Muscle of back (tissue), 3 donors: ENCODE measurements at regions not wholly inside any gene's neighbourhood (a gene's known extent, or its start where the extent isn't known, plus 50 kb on each side); places are given as distances from the start of the nearest gene placed in this dataset.
A peak's percentile ranks its signal among the peaks of the same experiment; 100 is the strongest.
"Not testable (repeated sequence)": the region's sequence is repeated elsewhere in the genome, so short reads cannot be mapped to it uniquely, and the experiment has no call there.

Source experiments
- DNase-seq, 3 donors: peaks; one replicate each; pipeline versions ENCODE4 v3.0.0 to v3.0.0-alpha.2; 2013

DNA sequence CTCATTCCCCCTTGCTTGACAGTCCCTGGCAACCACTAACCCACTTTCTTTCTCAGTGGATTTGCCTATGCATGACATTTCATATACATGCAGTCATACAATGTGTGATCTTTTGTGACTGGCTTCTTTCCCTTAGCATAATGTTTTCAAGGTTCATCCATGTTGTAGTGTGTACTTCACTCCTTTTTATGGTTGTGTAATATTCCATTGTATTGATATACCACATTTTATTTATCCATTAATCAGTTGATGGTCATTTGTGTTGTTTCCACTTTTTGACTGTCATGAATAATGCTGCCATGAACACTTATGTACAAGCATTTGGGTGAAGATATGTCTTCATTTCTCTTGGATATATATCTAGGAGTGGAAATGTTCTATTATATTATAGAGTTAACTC lies 127.7 kb upstream of the GRIK3 start:
- DNase-seq = no peak

DNA sequence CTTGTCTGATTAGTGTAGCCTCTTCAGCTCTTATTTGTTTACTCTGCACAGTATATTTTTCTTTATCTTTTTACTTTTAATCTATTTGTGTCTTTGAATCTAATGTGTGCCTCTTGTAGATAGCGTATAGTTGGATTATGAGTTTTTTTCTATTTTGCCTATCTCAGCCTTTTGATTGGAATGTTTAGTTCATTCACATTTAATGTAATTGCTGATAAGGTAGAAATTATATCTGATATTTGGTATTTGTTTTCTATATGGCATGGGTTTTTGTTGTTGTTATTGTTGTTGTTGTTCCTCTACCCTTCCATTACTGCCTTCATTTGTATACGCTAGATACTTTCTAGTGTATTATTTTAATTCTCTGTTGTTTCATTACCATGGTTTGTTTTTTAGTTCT lies 131.7 kb upstream of the GRIK3 start:
- no peak for DNase-seq

DNA sequence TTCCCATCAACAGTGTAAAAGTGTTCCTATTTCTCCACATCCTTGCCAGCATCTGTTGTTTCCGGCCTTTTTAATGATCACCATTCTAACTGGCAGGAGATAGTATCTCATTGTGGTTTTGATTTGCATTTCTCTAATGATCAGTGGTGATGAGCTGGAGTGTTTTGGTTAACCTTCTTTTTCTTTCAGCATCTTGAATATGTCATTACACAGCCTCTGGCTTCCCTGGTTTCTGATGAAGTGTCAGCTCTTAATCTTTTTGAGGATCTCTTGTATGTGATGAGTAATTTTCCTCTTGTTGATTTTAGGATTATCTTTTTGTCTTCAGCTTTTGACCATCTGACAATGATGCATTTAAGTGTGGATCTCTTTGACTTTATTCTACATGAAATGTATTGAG lies 133.2 kb upstream of the GRIK3 start:
- DNase-seq = no peak

DNA sequence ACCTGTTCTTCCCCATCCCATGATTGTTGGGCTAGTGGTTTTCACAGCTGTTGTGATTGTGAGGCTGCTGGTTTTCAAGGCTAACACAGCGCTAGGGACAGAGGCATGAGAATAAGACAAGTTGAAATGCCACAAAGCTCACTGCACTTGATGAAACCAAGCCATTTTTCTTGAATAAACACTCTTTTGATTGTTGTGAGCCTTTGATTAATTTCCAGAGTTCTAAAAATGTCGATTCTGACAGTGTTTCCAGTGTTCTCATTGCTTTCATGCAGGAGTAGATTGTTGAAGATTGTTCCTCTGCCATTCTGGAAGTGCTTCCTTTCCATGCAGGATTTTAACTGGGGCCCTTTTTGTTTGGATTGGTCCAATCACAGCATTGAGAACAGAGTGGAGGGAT lies 134.9 kb upstream of the GRIK3 start:
- DNase-seq = no peak

DNA sequence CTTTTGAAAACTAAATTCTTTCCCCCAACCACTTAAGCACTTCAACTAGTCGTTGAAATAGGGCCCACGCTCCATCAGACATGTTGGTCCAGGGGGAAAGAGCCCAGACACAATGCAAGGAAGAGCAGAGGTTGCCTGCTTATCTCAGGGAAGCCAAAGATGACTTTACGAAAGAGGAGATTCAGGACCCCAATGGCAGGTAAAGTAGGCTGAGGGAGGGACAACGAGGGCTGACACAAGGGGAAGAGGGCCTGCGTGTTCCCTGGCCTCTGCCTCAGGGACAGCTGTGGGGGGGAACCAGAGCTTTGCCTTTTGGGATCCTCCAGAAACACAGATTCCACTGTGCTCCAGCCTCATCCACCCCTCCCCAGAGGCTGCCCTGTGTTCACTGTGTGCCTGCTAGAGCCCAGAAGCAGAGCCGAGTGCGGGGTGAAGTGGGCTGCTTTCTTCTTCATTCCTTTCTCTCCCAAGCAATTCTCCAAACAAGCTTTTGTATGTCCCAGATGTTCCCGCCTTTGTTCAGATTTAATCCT lies 135.5 kb upstream of the GRIK3 start:
- no peak for DNase-seq

DNA sequence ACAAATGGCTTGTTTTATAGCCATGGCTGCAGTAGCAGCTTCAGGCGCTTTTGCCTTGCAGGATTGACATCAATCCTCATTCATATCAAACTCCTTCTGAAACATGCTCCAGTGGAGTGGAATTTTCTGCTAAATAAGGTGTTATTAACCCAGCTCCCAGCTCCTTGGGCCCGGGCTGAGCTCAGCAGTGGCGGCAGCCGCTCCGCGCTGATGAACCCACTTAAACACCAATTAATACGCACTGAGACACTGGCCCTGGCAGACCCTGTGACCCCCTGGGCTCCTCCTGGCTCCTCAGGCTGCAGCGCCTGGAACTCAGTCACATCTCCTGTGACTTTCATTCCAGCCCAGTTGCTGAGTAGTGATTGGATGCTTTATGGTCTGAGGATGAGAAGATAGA lies 137.4 kb upstream of the GRIK3 start:
- DNase-seq = no peak

DNA sequence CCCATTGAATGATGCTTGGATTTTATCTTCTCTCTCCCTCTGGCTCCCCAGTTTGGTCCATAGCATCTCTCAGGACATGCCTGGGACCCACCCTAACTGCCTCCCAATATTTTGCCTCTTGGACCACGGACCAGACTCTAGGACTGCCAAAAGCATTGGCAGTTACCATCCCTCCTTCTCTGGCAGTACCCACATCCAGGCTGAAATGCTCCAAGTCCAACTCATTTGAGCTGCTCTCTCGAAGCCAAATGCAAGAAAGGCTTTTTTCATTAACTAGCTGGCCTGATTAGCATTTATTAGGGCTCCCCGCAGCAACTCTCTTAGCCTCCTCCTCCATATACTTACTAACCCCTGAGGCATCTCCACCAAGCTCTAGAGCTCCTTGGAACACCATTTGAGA lies 140.0 kb upstream of the GRIK3 start:
- DNase-seq = no peak

DNA sequence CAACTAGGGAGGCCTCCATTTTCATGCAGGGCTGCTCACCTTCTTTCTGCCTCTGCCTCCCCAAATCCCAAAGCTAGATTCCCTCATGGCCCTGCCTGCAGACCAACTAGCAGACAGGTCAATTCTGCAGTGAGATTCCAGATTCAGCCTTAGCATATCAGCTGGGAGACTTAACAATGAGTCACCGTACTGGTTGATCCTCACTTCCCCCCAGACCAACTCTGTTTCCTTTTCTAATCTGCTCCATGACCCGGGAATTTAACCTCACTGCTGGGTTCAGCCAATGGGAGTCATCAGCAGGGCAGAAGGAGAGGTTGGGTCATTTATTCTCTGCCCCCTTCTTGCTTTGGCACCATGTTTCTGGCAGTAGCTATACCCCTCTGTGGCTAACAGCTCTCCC lies 140.6 kb upstream of the GRIK3 start:
- no peak for DNase-seq

DNA sequence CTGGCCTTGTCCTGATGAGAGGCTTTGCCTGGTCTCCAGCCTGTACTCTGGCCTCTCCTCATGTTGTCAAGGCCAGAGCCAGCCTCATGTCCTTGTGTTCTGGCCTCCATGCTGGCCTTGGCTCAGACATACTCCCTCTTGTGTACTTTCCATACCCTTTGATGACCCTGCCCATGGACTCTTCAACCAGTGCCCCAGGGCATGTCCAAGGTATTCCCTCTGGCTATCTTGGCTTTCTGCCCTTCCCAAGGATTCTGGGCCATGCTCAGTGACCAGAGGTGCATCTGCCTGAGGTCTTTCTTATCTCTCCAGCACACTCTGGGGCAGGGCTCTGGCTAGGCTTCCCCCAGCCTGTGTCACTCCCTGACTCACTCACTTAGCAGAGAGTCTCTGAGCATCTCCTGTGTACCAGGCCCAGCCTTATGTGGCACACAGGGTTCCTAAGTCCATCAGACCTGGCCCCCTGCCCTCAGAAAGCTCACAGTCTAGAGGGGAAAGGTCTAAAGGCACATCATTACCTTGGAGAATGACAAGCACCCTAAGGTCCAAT lies 141.4 kb upstream of the GRIK3 start:
- no peak for DNase-seq

DNA sequence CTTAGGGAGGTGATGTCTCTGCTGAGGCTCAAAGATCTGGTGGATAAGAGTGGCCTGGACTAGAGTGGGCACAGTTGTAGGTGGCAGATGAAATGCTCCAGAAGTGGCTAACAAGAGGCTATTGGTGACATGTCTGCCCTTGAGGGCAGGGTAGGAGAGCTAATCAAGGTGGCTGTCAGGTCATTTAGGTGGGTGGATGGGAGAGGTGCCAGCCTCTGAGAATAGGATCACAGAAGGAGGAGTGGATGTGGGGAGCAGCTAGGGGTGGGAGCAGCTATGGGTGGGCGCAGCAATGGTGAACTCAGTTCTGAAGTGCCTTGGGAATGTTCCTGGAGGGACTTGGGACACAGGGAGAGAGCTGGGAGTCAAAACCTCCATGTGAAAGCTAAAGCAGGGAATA lies 142.0 kb upstream of the GRIK3 start:
- no peak for DNase-seq

DNA sequence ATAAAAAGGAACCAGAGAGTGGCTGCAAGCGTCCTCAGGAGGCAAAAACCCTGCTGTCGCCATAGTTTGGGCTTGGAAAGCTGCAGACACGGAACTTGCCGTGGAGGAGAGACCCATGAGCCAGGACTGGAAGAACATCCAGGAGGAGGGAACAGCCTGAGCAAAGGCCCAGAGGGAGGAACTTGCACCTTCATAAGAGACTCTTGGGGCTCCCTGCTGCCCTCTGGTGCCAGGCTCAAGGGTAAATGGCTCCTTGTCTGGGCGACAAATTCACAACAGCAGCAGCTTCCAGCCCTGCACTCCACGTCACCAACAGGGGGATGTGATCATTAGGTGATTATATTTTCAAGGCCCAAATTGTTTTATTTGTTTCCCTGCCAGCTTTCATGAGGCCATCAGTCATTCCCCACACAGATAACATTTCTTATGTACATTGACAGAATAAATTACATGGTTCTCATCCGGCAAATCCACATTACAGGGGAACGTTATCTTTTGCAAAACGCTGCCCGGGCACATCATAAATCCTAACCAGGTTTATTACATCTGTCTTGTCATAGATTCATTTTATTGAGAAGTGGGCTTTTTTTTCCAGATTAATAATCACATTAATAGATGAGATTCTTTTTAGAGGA lies 143.0 kb upstream of the GRIK3 start:
- DNase-seq = no peak

DNA sequence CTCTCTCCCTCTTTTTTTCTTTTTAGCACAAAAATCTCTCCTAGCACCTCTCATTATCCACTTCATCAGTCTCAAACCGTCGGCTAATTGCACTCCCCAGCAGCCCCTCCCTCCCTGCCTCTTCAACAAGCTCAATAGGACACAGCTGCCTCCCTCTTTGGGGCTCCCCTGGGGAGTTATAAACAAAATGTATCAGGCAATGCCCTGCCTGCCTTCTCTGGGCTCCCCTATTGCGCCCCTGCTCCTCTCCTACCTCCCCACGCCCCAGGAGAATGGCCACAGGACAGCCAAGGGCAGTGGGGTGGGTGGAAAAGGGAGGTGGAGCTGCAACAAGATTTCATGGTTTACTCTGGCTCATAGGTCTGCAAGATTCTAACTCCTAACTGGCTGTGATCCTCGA lies 147.1 kb upstream of the GRIK3 start:
- DNase-seq = no peak

DNA sequence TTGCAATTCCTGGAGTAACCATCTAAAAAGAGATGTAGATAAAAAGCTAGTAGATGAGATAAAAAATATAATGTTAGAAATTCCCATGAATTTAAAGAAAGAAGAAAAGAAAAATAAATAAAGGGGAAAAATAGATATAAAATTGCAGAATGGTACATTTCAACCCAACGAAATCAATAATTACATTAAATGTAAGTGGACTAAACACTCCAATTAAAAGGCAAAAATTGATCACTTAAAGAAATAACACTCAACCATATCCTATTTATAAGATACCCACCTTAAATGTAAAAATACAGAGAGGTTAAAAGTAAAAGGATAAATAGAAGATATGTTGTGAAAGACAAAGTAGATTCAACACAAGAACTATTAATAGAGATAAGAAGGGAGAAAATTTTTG lies 150.5 kb upstream of the GRIK3 start:
- no peak for DNase-seq

DNA sequence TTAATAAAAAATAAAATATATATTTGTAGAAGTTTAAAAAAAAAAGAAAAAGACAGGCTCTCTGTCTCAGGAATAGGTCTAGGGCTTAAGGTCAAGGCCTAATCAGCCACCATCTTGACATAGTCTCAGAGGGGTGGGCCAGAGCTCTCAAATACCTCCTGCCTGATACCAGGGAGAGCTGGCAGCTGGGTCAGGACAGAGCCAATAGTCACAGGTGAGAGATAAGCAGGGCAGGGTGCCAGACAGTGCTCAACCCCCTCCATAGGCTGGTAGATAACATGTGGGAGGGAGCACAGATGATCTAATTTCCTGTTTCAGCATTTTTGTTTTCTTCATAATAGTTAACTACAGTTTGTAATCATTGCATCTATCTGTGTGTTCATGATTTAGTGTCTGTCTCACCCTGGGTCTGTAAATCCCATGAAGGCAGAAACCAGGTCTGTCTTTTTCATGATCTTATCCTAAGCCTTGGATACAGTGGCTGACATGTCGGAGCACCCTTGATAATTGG lies 152.0 kb upstream of the GRIK3 start:
- DNase-seq = no peak

DNA sequence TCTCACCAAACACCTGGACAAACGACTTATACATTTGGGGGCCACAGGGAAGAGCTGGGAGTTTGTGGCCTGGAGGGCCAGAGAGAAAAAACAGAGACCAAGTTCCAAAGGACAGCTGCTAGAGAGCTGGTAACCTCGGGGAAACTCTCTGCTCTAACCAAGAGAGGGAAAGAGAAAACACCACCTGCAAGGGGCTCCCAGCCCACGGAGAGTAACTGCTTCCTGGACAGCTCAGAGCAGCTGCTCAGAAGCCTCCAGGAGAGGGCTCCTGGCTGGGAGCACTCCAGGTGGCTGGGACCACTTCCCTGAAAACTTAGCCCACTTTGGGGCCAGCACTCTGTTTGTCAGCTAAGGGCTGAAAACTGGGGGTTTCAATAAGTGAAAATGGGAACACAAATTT lies 154.8 kb upstream of the GRIK3 start:
- no peak for DNase-seq

DNA sequence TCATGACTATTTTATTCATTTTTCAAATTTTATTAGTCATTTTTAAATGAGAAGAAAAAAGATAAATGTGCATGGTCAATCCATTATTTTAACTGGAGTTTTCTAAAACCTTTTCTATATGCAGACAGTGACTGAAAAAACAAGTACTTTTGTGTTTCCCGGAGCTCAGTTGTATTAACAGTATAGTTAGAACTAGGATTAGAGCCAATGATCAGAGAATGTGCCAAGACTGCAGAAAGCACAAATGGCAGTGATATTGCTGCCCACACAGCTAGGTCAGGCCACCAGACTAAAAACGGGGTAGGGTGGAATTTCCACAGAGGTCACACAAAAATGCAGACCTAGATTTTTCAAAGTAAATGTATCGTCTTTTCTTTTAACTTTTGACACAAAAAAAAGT lies 163.1 kb upstream of the GRIK3 start:
- DNase-seq = no peak

DNA sequence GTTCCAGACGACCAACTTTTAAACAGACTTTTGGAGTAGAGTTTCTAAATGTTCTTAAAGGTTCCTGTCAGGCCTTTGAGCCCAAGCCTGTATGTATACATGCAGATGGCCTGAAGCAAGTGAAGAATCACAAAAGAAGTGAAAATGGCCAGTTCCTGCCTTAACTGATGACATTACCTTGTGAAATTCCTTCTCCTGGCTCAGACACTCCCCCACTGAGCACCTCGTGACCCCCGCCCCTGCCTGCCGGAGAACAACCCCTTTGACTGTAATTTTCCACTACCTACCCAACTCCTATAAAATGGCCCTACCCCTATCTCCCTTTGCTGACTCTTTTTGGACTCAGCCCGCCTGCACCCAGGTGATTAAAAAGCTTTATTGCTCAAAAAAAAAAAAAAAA lies 180.0 kb upstream of the GRIK3 start:
- not testable (repeated sequence) for DNase-seq

DNA sequence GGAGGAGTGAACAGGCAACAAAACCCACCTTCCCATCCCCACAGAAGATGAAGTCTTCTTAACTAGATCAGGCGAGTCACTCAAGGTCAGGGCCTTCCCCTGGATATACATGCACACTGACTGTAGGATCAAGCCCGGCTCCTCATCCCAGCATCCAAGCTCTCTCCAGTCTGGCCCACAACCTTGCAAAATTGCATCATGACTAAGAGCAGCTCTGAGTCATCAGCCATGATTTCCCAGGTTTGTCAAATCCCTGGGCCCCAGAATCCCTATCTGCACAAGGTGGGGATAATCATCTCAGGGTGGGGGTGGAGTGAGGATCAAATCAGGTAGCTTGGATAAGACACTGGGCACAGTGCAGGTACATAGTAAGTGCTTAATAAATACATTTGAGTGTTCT lies 199.3 kb upstream of the GRIK3 start:
- no peak for DNase-seq

DNA sequence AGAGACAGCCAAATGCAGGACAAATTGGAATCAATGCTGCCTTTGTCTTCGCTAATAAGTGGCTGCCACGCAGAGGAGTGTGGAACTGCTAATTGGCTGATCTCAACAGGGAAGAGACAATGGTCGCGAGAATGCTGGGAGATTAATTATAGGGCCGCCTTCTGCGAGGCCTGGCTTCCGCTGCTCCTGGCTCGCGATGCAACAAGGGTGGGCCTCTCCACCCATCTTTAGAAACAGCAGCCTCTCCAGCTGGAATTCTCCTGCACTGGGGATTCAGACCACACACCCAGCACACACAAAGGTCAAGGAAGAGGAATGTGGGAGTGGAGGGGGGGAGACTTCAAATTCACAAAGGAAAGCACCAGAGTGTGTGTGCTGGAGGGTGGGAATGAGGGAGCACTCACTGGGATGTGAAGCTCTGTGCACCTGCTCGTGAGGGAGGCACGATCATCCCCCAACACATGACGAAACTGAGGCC lies 200.7 kb upstream of the GRIK3 start:
- peak in 1 of 3 donors; percentile 10 for DNase-seq

DNA sequence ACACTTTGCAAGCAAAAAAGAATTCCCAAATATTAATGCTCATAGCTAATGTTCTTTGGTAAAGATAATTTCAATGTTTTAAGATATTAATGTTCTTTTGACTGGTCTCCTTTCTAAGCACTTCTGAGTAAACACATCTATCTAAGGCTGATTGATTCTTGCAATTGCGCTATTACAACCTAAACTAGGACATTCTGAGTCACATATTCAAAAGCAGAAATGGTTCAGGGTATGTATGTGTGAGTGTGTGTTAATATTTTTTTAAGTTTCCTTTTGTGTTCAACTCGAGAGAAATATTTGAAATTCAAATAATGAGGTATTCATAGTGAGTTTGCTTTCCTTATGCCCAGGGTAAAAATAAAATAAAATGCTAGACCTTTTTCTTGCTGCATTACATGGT lies 203.6 kb upstream of the GRIK3 start:
- no peak for DNase-seq

DNA sequence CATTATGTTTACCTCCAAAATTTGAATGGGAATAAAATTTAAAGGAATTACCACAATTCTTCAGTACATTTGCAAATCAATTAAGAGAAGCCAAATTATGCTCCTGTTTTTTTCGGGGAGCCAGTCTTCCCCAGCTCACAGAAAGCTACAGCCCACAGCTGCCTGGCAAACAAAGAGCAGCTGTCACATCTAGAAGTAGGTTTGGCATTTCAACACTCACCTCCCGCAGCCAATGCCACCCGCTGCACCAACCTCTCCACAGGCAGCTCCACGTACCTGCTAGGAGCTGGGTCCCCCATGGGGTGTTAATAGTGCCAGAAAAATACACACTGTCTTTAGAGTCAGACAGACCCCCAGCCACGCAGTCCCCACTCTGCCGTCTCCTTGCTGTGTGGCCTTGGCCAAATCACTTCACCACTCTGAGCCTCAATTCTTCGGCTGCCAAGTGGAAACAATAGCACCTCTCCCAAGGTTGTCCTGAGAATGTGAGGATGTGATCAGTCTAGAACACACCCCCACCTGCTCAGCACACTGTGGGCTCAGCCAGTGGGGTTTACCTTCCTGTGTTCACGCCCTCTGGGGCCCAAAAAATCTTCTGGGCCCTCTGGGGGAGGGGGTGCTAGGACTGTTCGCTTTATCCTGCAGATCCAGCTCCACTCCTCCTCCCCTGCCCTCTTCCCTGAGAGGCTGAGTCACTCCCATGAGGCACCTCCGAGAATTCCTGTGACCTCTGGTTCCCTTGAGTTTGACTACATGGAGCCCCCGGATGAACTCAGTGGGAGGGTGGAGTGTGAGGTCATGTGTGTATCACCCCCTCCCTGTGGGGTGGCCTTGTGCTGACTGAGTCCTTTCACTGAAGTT lies 204.3 kb upstream of the GRIK3 start:
- DNase-seq = no peak

DNA sequence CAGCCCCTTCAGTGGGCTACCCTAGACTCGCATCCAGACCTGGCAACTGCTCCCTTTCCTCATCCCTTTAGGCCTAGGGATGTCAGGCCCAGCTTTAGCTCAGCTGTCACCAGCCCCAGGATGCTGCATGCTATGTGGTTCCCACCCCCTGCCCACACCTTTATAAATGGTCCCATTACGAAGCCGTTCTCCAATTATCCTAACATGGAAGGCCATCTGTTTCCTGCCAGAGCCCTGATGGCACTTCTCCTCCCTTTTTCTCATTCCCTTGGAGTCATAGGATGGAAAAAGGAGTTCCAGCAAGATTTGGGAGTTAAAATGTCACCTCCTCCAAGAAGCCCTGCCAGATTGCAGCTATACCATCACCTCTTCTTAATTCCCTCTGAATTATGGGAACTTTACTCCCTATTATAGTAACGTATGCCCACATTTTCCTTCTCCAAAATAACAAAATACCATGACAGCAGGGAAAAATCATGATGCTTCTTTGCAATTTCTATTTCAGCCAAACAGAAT lies 205.0 kb upstream of the GRIK3 start:
- DNase-seq = no peak

DNA sequence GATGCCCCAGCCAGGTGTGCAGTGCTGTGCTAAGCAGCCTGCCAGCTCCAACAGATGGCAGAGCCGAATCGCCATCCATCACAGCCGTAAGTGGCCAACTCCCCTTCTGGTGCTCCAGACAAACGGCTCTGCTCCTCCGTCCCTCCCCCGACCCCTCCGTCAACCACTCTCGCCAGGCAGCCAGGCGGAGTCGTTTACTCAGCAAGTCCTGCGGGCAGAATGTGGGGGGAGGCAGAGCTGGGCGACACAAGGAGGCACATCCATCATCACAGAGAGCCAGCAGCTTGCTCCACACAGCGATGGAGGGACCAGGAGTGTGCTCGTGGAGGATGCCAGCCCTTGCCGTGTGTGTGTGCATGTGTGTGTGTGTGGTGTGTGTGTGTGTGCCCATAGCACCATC lies 206.6 kb upstream of the GRIK3 start:
- DNase-seq = no peak
